GM12878 (cell line): ENCODE measurements at regions not wholly inside any gene's neighbourhood (a gene's known extent, or its start where the extent isn't known, plus 50 kb on each side); places are given as distances from the start of the nearest gene placed in this dataset.

Experiments used
- MTA2 ChIP-seq: fragments of 450-650 bp; IDR thresholded peaks from 2 replicates; pipeline ENCODE4 v1.6.1; 2016; ENCODE audit warnings: low read depth, mild to moderate bottlenecking, moderate library complexity
- NFYA ChIP-seq: IDR thresholded peaks from 2 replicates; pipeline ENCODE4 v1.6.1; 2011; ENCODE audit warnings: low read depth, mild to moderate bottlenecking, low read length, improper control_type of control experiment, borderline replicate concordance
- TCF3 ChIP-seq: IDR thresholded peaks from 2 replicates; pipeline ENCODE4 v1.6.1; 2012; ENCODE audit warnings: low read depth, mild to moderate bottlenecking, low read length, borderline replicate concordance; ENCODE audit not compliant: insufficient read depth
- WRNIP1 ChIP-seq: IDR thresholded peaks from 2 replicates; pipeline ENCODE4 v1.6.1; 2011; ENCODE audit warnings: low read depth, low read length, improper control_type of control experiment, borderline replicate concordance
- TF ChIP-seq, protein P1 (sequence below): IDR thresholded peaks from 2 replicates; pipeline ENCODE4 v1.6.1; 2012; ENCODE audit warnings: improper control_type of control experiment, low read depth, low read length; ENCODE audit not compliant: insufficient replicate concordance
- TF ChIP-seq, protein P2 (sequence below): fragments of 450-650 bp; formaldehyde crosslinking; IDR thresholded peaks from 2 replicates; pipeline ENCODE4 v1.4.0; 2022; ENCODE audit warnings: mild to moderate bottlenecking, moderate library complexity
- TF ChIP-seq, protein P3 (sequence below): fragments of 450-650 bp; IDR thresholded peaks from 2 replicates; pipeline ENCODE4 v1.6.1; 2016; ENCODE audit warnings: mild to moderate bottlenecking, moderate library complexity, borderline replicate concordance
- TF ChIP-seq, protein P4 (sequence below): fragments of 450-650 bp; IDR thresholded peaks from 2 replicates; pipeline ENCODE4 v1.6.1; 2017; ENCODE audit warnings: mild to moderate bottlenecking, moderate library complexity

DNA sequence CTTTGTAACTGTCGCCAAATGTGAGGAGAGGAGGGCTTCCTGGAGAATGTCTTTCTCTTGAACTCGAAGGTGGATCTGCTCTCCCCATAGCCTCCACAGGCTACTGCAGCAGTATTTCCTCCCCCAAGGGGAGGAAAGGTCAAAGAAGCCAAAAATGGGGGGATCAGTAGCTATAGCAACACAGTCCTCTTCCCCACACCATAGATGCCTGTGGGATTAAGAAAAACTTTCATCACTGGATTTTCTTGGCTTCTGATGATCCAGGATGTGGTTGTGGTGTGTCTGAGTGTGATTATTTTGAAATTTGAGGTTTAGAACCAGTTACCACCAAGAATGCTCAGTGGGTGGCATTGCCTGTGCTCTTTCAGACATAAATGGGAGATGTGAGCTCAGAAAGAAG lies 140.1 kb upstream of the SPACA1 start (continued):
- TF ChIP-seq, protein P1, sequence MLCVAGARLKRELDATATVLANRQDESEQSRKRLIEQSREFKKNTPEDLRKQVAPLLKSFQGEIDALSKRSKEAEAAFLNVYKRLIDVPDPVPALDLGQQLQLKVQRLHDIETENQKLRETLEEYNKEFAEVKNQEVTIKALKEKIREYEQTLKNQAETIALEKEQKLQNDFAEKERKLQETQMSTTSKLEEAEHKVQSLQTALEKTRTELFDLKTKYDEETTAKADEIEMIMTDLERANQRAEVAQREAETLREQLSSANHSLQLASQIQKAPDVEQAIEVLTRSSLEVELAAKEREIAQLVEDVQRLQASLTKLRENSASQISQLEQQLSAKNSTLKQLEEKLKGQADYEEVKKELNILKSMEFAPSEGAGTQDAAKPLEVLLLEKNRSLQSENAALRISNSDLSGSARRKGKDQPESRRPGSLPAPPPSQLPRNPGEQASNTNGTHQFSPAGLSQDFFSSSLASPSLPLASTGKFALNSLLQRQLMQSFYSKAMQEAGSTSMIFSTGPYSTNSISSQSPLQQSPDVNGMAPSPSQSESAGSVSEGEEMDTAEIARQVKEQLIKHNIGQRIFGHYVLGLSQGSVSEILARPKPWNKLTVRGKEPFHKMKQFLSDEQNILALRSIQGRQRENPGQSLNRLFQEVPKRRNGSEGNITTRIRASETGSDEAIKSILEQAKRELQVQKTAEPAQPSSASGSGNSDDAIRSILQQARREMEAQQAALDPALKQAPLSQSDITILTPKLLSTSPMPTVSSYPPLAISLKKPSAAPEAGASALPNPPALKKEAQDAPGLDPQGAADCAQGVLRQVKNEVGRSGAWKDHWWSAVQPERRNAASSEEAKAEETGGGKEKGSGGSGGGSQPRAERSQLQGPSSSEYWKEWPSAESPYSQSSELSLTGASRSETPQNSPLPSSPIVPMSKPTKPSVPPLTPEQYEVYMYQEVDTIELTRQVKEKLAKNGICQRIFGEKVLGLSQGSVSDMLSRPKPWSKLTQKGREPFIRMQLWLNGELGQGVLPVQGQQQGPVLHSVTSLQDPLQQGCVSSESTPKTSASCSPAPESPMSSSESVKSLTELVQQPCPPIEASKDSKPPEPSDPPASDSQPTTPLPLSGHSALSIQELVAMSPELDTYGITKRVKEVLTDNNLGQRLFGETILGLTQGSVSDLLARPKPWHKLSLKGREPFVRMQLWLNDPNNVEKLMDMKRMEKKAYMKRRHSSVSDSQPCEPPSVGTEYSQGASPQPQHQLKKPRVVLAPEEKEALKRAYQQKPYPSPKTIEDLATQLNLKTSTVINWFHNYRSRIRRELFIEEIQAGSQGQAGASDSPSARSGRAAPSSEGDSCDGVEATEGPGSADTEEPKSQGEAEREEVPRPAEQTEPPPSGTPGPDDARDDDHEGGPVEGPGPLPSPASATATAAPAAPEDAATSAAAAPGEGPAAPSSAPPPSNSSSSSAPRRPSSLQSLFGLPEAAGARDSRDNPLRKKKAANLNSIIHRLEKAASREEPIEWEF = no peak
- TF ChIP-seq, protein P2, sequence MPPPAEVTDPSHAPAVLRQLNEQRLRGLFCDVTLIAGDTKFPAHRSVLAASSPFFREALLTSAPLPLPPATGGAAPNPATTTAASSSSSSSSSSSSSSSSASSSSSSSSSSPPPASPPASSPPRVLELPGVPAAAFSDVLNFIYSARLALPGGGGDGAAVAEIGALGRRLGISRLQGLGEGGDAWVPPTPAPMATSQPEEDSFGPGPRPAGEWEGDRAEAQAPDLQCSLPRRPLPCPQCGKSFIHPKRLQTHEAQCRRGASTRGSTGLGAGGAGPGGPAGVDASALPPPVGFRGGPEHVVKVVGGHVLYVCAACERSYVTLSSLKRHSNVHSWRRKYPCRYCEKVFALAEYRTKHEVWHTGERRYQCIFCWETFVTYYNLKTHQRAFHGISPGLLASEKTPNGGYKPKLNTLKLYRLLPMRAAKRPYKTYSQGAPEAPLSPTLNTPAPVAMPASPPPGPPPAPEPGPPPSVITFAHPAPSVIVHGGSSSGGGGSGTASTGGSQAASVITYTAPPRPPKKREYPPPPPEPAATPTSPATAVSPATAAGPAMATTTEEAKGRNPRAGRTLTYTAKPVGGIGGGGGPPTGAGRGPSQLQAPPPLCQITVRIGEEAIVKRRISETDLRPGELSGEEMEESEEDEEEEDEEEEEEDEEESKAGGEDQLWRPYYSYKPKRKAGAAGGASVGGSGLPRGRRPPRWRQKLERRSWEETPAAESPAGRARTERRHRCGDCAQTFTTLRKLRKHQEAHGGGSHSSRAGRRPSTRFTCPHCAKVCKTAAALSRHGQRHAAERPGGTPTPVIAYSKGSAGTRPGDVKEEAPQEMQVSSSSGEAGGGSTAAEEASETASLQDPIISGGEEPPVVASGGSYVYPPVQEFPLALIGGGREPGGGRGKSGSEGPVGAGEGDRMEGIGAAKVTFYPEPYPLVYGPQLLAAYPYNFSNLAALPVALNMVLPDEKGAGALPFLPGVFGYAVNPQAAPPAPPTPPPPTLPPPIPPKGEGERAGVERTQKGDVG (CRISPR knock-in tag) = no peak
- TF ChIP-seq NFYA (no peak), MTA2 (peak; percentile 76), WRNIP1 (no peak), TCF3 (peak; percentile 20; the same call in 1 of the 2 replicates)
- TF ChIP-seq, protein P3, sequence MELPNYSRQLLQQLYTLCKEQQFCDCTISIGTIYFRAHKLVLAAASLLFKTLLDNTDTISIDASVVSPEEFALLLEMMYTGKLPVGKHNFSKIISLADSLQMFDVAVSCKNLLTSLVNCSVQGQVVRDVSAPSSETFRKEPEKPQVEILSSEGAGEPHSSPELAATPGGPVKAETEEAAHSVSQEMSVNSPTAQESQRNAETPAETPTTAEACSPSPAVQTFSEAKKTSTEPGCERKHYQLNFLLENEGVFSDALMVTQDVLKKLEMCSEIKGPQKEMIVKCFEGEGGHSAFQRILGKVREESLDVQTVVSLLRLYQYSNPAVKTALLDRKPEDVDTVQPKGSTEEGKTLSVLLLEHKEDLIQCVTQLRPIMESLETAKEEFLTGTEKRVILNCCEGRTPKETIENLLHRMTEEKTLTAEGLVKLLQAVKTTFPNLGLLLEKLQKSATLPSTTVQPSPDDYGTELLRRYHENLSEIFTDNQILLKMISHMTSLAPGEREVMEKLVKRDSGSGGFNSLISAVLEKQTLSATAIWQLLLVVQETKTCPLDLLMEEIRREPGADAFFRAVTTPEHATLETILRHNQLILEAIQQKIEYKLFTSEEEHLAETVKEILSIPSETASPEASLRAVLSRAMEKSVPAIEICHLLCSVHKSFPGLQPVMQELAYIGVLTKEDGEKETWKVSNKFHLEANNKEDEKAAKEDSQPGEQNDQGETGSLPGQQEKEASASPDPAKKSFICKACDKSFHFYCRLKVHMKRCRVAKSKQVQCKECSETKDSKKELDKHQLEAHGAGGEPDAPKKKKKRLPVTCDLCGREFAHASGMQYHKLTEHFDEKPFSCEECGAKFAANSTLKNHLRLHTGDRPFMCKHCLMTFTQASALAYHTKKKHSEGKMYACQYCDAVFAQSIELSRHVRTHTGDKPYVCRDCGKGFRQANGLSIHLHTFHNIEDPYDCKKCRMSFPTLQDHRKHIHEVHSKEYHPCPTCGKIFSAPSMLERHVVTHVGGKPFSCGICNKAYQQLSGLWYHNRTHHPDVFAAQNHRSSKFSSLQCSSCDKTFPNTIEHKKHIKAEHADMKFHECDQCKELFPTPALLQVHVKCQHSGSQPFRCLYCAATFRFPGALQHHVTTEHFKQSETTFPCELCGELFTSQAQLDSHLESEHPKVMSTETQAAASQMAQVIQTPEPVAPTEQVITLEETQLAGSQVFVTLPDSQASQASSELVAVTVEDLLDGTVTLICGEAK = no peak
- TF ChIP-seq, protein P4, sequence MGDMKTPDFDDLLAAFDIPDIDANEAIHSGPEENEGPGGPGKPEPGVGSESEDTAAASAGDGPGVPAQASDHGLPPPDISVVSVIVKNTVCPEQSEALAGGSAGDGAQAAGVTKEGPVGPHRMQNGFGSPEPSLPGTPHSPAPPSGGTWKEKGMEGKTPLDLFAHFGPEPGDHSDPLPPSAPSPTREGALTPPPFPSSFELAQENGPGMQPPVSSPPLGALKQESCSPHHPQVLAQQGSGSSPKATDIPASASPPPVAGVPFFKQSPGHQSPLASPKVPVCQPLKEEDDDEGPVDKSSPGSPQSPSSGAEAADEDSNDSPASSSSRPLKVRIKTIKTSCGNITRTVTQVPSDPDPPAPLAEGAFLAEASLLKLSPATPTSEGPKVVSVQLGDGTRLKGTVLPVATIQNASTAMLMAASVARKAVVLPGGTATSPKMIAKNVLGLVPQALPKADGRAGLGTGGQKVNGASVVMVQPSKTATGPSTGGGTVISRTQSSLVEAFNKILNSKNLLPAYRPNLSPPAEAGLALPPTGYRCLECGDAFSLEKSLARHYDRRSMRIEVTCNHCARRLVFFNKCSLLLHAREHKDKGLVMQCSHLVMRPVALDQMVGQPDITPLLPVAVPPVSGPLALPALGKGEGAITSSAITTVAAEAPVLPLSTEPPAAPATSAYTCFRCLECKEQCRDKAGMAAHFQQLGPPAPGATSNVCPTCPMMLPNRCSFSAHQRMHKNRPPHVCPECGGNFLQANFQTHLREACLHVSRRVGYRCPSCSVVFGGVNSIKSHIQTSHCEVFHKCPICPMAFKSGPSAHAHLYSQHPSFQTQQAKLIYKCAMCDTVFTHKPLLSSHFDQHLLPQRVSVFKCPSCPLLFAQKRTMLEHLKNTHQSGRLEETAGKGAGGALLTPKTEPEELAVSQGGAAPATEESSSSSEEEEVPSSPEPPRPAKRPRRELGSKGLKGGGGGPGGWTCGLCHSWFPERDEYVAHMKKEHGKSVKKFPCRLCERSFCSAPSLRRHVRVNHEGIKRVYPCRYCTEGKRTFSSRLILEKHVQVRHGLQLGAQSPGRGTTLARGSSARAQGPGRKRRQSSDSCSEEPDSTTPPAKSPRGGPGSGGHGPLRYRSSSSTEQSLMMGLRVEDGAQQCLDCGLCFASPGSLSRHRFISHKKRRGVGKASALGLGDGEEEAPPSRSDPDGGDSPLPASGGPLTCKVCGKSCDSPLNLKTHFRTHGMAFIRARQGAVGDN = no peak
